B cell (primary cell): ENCODE measurements at regions not wholly inside any gene's neighbourhood (a gene's known extent, or its start where the extent isn't known, plus 50 kb on each side); places are given as distances from the start of the nearest gene placed in this dataset.

ENCODE experiments used
- ATAC-seq: fragments of 200-7000 bp; cut with Tn5 transposase; one replicate; pipeline ENCODE4 v1.10.0; 2021; ENCODE audit warnings: low read depth, mild to moderate bottlenecking, moderate number of reproducible peaks, moderate library complexity
- CTCF ChIA-PET: fragments of 350-600 bp; sonication (Branson Sonifier 250); formaldehyde crosslinking; loops from one replicate; lab custom pipeline; 2021; ENCODE audit warnings: antibody characterized with exemption, inconsistent platforms; lab: Charles Lee
- POLR2A ChIA-PET: fragments of 350-600 bp; sonication (Branson Sonifier 250); formaldehyde crosslinking; loops from one replicate; lab custom pipeline; 2021; ENCODE audit warnings: antibody characterized with exemption; lab: Charles Lee
- DNase-seq: peaks from one replicate; pipeline ENCODE4 v3.0.0; 2013
- H2AFZ ChIP-seq: 2 replicates; pipeline ENCODE4 v1.6.1; 2012; ENCODE audit warnings: mild to moderate bottlenecking, low read depth, low read length; ENCODE audit not compliant: insufficient read depth, poor library complexity, severe bottlenecking
- H3K27ac ChIP-seq, 2 donors: 1 replicate in 1 of 2; 2 replicates in 1 of 2; pipeline ENCODE4 v1.5.1; 2012 to 2013; ENCODE audit warnings: low read length in 2 of 2, mild to moderate bottlenecking in 2 of 2, moderate library complexity in 1 of 2
- H3K27me3 ChIP-seq, 4 experiments: fragments of 200-600 bp in 1 of 4; sonication (generic) in 1 of 4; replicated peaks in 1 of 4; 1 replicate in 2 of 4; 2 replicates in 2 of 4; pipeline versions ENCODE4 v1.6.1 to v1.7.0; 2013 to 2016; ENCODE audit warnings: low read length in 3 of 4, mild to moderate bottlenecking in 2 of 4, mixed read lengths in 1 of 4, moderate library complexity in 1 of 4; ENCODE audit not compliant: insufficient read depth in 4 of 4, control insufficient read depth in 3 of 4; ENCODE audit errors: control extremely low read depth in 1 of 4
- H3K36me3 ChIP-seq, 2 experiments: replicated peaks in 1 of 2; 1 replicate in 1 of 2; 2 replicates in 1 of 2; pipeline versions ENCODE4 v1.6.1 to v1.7.1; 2013; ENCODE audit warnings: low read length in 1 of 2; ENCODE audit not compliant: insufficient read depth in 2 of 2, control insufficient read depth in 1 of 2; ENCODE audit errors: control extremely low read depth in 1 of 2, extremely low read depth in 1 of 2
- H3K4me1 ChIP-seq, 2 donors: fragments of 200-600 bp in 1 of 2; sonication (generic) in 1 of 2; 1 replicate in 1 of 2; 2 replicates in 1 of 2; pipeline versions ENCODE4 v1.5.1 to v1.6.1; 2013 to 2017; ENCODE audit warnings: low read length in 2 of 2; ENCODE audit not compliant: control insufficient read depth in 2 of 2, insufficient read depth in 2 of 2
- H3K4me2 ChIP-seq: replicated peaks from 2 replicates; pipeline ENCODE3; 2012; ENCODE audit warnings: mild to moderate bottlenecking, low read depth, low read length; ENCODE audit not compliant: poor library complexity, severe bottlenecking
- H3K4me3 ChIP-seq, 5 experiments: fragments of 200-600 bp in 1 of 5; sonication (generic) in 1 of 5; 1 replicate in 3 of 5; 2 replicates in 2 of 5; pipeline versions ENCODE4 v1.5.1 to v1.7.0; 2011 to 2016; ENCODE audit warnings: low read length in 4 of 5, mild to moderate bottlenecking in 4 of 5, low read depth in 2 of 5, control low read depth in 1 of 5, moderate library complexity in 1 of 5; ENCODE audit not compliant: insufficient read depth in 1 of 5; ENCODE audit errors: control extremely low read depth in 1 of 5, extremely low read depth in 1 of 5
- H3K79me2 ChIP-seq: fragments of 200-600 bp; sonication (generic); one replicate; pipeline ENCODE4 v1.6.0; 2016; ENCODE audit warnings: low read length; ENCODE audit not compliant: control insufficient read depth, insufficient read depth
- H3K9ac ChIP-seq: fragments of 200-600 bp; sonication (generic); 2 replicates; pipeline ENCODE4 v1.6.1; 2017; ENCODE audit warnings: mild to moderate bottlenecking, low read length, moderate library complexity
- H3K9me3 ChIP-seq, 3 donors: one replicate each; pipeline versions ENCODE4 v1.6.1 to v1.7.1; 2013; ENCODE audit warnings: low read length in 2 of 3; ENCODE audit not compliant: control insufficient read depth in 2 of 3, insufficient read depth in 1 of 3; ENCODE audit errors: control extremely low read depth in 1 of 3
- H4K20me1 ChIP-seq: 2 replicates; pipeline ENCODE4 v1.6.0; 2012; ENCODE audit warnings: mild to moderate bottlenecking, low read length; ENCODE audit not compliant: insufficient read depth, control insufficient read depth, poor library complexity, severe bottlenecking
- H3K27ac Mint-ChIP-seq: one replicate; pipeline ENCODE4 v1.8.0; 2021; ENCODE audit warnings: mixed read lengths
- H3K27me3 Mint-ChIP-seq: one replicate; pipeline ENCODE4 v1.8.0; 2021; ENCODE audit warnings: mixed read lengths
- H3K4me1 Mint-ChIP-seq: one replicate; pipeline ENCODE4 v1.8.0; 2021; ENCODE audit warnings: mixed read lengths
- H3K4me3 Mint-ChIP-seq: one replicate; pipeline ENCODE4 v1.8.0; 2021; ENCODE audit warnings: mixed read lengths
- H3K9me3 Mint-ChIP-seq: one replicate; pipeline ENCODE4 v1.8.0; 2022; ENCODE audit warnings: mixed read lengths; ENCODE audit not compliant: insufficient read depth
- CTCF ChIP-seq: fragments of 200-600 bp; IDR thresholded peaks from one replicate; pipeline ENCODE4 v1.8.0; 2022; ENCODE audit warnings: antibody characterized with exemption, mild to moderate bottlenecking
- EZH2 ChIP-seq: IDR thresholded peaks from 2 replicates; pipeline ENCODE4 v1.6.1; 2012; ENCODE audit warnings: borderline replicate concordance, low read depth, mild to moderate bottlenecking, moderate library complexity, low read length; ENCODE audit not compliant: insufficient read depth, poor library complexity, severe bottlenecking
- whole genome bisulfite sequencing: methylation state at CpG from one replicate; pipeline ENCODE4 v1.1.5; 2013; ENCODE audit warnings: missing lambda C conversion rate; ENCODE audit not compliant: insufficient coverage; 5-methylcytosine and 5-hydroxymethylcytosine counted together
- intact Hi-C: fragments of 100-400 bp; cut with micrococcal nuclease; formaldehyde crosslinking; loops from one replicate; pipeline ENCODE4 v1.10.0; 2022

GRCh38 chr16:52647588-52647987 is 100.6 kb upstream of the TOX3 start:
- ATAC-seq (no peak), DNase-seq (no peak)
- Histone ChIP-seq H3K9me3 (no peaks in the 10 kb centered on the region), H2AFZ (no peak overlapping the region), H3K4me2 (no peak overlapping the region), H3K9ac (no peak overlapping the region), H3K79me2 (no peaks in the 10 kb centered on the region), H4K20me1 (no peaks in the 10 kb centered on the region), H3K4me3 (no peak overlapping the region), H3K4me1 (no peaks in the 10 kb centered on the region), H3K27ac (no peak overlapping the region), H3K27me3 (no peaks in the 10 kb centered on the region), H3K36me3 (no peaks in the 10 kb centered on the region)
- intact Hi-C loops: no loop called here
- ChIA-PET CTCF (no interaction called here), POLR2A (no interaction called here)
- 61% methylated on average over 2 of the region's 2 CpGs for WGBS
- no peak overlapping the region for H3K27ac Mint-ChIP-seq
- H3K4me1 Mint-ChIP-seq: no peaks in the 10 kb centered on the region
- no peaks in the 10 kb centered on the region for H3K9me3 Mint-ChIP-seq
- no peak for TF ChIP-seq CTCF
- no peaks in the 10 kb centered on the region for H3K27me3 Mint-ChIP-seq
- no peak overlapping the region for H3K4me3 Mint-ChIP-seq

GRCh38 chr16:52643006-52643405 is 96.1 kb upstream of the TOX3 start:
- Mint-ChIP-seq H3K4me1 (no peaks in the 10 kb centered on the region), H3K27me3 (no peaks in the 10 kb centered on the region), H3K4me3 (no peak overlapping the region), H3K9me3 (no peaks in the 10 kb centered on the region), H3K27ac (no peak overlapping the region)
- TF ChIP-seq EZH2 (no peak), CTCF (no peak)
- no peak overlapping the region for H3K9ac ChIP-seq
- H2AFZ ChIP-seq: no peak overlapping the region
- no peak overlapping the region for H3K27ac ChIP-seq
- DNase-seq (no peak), ATAC-seq (no peak)
- H3K4me1 ChIP-seq: no peaks in the 10 kb centered on the region
- H3K4me2 ChIP-seq: no peak overlapping the region
- no peaks in the 10 kb centered on the region for H3K79me2 ChIP-seq
- H3K36me3 ChIP-seq: no peaks in the 10 kb centered on the region
- ChIA-PET POLR2A (no interaction called here), CTCF (no interaction called here)
- WGBS: no CpG with 5 or more reads among the region's 3 CpGs
- H3K27me3 ChIP-seq: no peaks in the 10 kb centered on the region
- intact Hi-C loops: no loop called here
- no peak overlapping the region for H3K4me3 ChIP-seq
- H4K20me1 ChIP-seq: no peaks in the 10 kb centered on the region
- H3K9me3 ChIP-seq: no peaks in the 10 kb centered on the region
